ENCODE measurements at regions not wholly inside any gene's neighbourhood (a gene's known extent, or its start where the extent isn't known, plus 50 kb on each side); places are given as distances from the start of the nearest gene placed in this dataset.
A peak's percentile ranks its signal among the peaks of the same experiment; 100 is the strongest.
"Not testable (repeated sequence)": the region's sequence is repeated elsewhere in the genome, so short reads cannot be mapped to it uniquely, and the experiment has no call there.

- Mint-ChIP-seq H3K4me1 (peaks cover 4 to 47% (median 41%) of the 10 kb centered on the region in 4 donors), H3K9me3 (no peaks in the 10 kb centered on the region), H3K27ac (peak overlapping the region in 4 of 10 donors; percentile 22 to 57 (median 33)), H3K4me3 (no peak overlapping the region), H3K36me3 (no peaks in the 10 kb centered on the region), H3K27me3 (peaks cover 0 to 2% (median 0%) of the 10 kb centered on the region in 5 donors)
- POLR2A ChIA-PET = no interaction called here
- no peak for DNase-seq
- no peak for ATAC-seq
Measured at GRCh38 chr14:106179761-106180160, 653.4 kb downstream of the TMEM121 start.

- Mint-ChIP-seq H3K4me3 (peak overlapping the region; percentile 29 to 81 (median 59)), H3K4me1 (peaks cover 4 to 36% (median 31%) of the 10 kb centered on the region in 4 donors), H3K27ac (peak overlapping the region in 9 of 10 donors; percentile 4 to 95 (median 90))
- peak; percentile 85 to 88 for ATAC-seq
- H3K36me3 Mint-ChIP-seq, POLR2A ChIA-PET, H3K27me3 Mint-ChIP-seq, H3K9me3 Mint-ChIP-seq: not testable (repeated sequence)
- DNase-seq = peak; percentile 12 to 80 (median 61)
Measured at GRCh38 chr14:106184771-106185170, 658.4 kb downstream of the TMEM121 start.

DNA sequence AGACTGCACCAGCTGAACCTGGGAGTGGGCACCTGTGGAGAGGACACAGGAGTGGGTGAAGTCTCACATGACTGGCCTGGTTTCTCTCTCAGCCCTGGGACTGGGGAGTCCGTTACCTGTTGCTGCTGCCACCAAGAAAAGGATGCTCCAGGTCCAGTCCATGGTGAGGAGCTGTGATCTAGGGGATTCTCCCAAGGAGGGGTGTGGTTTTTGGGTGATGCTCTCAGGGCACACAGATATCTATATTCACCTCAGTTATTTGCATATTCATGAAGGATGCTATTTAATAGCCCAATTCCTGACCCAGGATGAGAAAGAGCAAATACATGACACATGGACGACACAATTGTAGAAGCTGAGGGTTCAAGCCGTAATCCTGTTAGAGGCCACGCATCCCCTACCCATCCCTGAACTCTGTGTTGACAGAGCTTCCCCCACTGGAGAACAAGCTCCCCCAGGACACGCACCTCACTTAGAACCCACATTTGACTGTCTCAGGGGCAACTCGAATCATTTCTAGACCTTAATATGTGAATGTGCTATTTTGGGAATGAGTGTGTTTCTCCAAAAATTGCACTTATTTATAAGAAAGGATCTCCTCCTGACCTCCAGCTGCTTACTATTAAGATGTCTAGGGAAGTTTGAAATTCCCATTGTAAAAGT is 658.9 kb downstream of the TMEM121 start:
- H3K9me3 Mint-ChIP-seq, H3K36me3 Mint-ChIP-seq, ATAC-seq, DNase-seq, H3K27me3 Mint-ChIP-seq: not testable (repeated sequence)
- peak overlapping the region; percentile 36 to 81 (median 60) for H3K4me3 Mint-ChIP-seq
- H3K4me1 Mint-ChIP-seq = peaks cover 4 to 35% (median 31%) of the 10 kb centered on the region in 4 donors
- H3K27ac Mint-ChIP-seq = peak overlapping the region; percentile 4 to 95 (median 84)
- POLR2A ChIA-PET = interaction anchor here (0.6 kb wide), 1 partner anchor 15 kb away, joined by 3 read pairs; no protein-coding TSS in a partner anchor

GRCh38 chr14:106185837-106186233 is 659.5 kb downstream of the TMEM121 start:
- Mint-ChIP-seq H3K27ac (peak overlapping the region; percentile 28 to 95 (median 78)), H3K36me3 (no peaks in the 10 kb centered on the region), H3K27me3 (peaks cover 0 to 2% (median 0%) of the 10 kb centered on the region in 5 donors), H3K9me3 (no peaks in the 10 kb centered on the region), H3K4me1 (peaks cover 4 to 35% (median 31%) of the 10 kb centered on the region in 4 donors), H3K4me3 (peak overlapping the region; percentile 2 to 79 (median 55))
- DNase-seq (peak; percentile 44 to 83 (median 63)), ATAC-seq (peak; percentile 77 to 90)
- POLR2A ChIA-PET = interaction anchor here (0.6 kb wide), 1 partner anchor 15 kb away, joined by 3 read pairs; no protein-coding TSS in a partner anchor

DNA sequence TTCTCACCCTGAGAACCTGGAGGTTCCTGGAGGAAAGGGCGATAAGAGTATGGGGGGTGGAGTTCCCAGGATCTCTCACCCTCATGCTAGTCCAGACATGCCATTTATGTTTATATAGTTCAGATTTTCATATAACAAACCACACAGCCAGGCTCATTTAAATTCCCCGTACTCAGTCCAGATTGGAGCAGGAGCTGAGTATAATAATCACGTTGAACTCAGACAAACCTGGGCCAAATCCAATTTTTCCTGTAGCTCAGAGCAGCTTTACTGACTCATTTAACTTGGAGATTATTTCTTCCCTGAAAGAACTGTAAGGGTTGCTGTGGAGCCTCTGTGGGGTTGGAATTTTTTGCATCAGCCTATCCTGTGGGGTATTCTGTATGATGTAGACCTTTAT is 660.8 kb downstream of the TMEM121 start:
- H3K4me1 Mint-ChIP-seq = peaks cover 4 to 35% (median 30%) of the 10 kb centered on the region in 4 donors
- H3K27ac Mint-ChIP-seq = no peak overlapping the region
- H3K4me3 Mint-ChIP-seq = no peak overlapping the region
- POLR2A ChIA-PET = interaction anchor here (1.2 kb wide), 1 partner anchor 13 kb away, joined by 3 read pairs; no protein-coding TSS in a partner anchor
- H3K27me3 Mint-ChIP-seq = peaks cover 0 to 2% (median 0%) of the 10 kb centered on the region in 5 donors
- H3K9me3 Mint-ChIP-seq = no peaks in the 10 kb centered on the region
- H3K36me3 Mint-ChIP-seq = no peaks in the 10 kb centered on the region
- ATAC-seq (no peak), DNase-seq (no peak)

GRCh38 chr14:106192701-106193100 is 666.3 kb downstream of the TMEM121 start:
- H3K27me3 Mint-ChIP-seq, ATAC-seq, H3K4me1 Mint-ChIP-seq, H3K36me3 Mint-ChIP-seq, H3K4me3 Mint-ChIP-seq, H3K9me3 Mint-ChIP-seq, DNase-seq, POLR2A ChIA-PET: not testable (repeated sequence)
- H3K27ac Mint-ChIP-seq = peak overlapping the region in 1 of 10 donors; percentile 64

DNA sequence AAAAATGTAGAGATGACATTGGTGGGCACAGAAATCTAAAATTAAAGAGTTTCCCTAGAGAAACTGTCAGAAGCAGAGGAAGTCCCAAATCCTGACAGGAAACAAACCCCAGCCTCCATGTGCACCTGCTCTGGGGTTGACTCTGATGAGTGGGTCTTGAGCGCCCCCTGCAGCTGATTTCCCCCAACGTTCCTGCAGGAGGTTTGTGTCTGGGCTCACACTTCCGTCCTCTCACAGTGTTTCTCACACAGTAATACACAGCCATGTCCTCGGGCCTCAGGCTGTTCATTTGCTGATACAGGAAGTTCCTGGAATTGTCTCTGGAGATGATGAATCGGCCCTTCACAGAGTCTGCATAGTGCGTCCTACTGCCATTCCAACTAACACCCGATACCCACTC is 670.1 kb downstream of the TMEM121 start:
- H3K4me3 Mint-ChIP-seq, POLR2A ChIA-PET, ATAC-seq, H3K36me3 Mint-ChIP-seq, H3K9me3 Mint-ChIP-seq: not testable (repeated sequence)
- H3K4me1 Mint-ChIP-seq = peaks cover 0 to 19% (median 12%) of the 10 kb centered on the region in 4 donors
- DNase-seq = peak in 9 of 10 donors; percentile 43 to 73 (median 60)
- peak overlapping the region in 3 of 10 donors; percentile 19 to 80 (median 31) for H3K27ac Mint-ChIP-seq
- peaks cover 3 to 39% (median 17%) of the 10 kb centered on the region in 5 donors for H3K27me3 Mint-ChIP-seq

DNA sequence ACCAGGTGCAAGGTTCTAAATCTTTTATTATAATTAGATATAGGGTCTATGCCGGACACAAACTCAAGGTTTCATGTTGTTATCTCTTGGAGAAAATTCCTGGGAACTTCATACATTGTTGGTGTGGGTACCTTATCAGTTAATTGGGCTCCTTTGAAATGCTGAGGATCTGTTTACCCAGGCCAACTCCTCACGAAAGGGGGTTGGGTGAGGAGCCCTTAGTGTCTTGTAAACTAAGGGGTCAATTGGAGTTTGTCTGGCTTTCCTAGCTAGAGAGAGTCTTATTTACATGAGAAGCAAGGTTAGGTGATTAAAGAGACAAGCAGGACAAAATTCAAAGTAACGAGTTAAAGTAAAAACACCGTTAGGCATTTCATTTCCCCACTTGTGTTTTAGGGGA is 670.9 kb downstream of the TMEM121 start:
- H3K4me3 Mint-ChIP-seq, DNase-seq, ATAC-seq, H3K36me3 Mint-ChIP-seq, POLR2A ChIA-PET, H3K9me3 Mint-ChIP-seq, H3K27ac Mint-ChIP-seq: not testable (repeated sequence)
- H3K27me3 Mint-ChIP-seq = peaks cover 3 to 40% (median 20%) of the 10 kb centered on the region in 5 donors
- H3K4me1 Mint-ChIP-seq = peaks cover 0 to 19% (median 12%) of the 10 kb centered on the region in 4 donors

DNA sequence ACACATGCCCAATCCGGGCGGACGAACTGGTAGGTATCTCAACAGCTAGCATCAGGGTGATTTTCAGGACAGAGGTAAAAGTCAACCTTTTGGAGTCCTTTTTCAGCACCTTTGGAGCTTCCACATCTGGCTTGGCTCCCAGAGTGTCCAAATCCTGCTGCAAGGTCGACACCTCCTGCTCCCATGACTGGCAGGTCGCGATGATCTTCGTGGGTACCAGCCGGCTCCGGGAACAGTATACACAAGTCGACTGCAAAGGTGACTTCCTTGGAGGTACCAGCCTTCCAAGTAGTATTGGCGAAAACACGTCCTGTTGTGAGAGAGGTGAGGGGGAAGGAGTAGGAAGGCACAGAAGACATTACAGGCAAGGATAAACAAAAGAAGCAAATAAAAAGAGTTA is 672.7 kb downstream of the TMEM121 start:
- DNase-seq = no peak
- Mint-ChIP-seq H3K4me3 (peak overlapping the region in 2 of 10 donors; percentile 2 to 15), H3K9me3 (no peaks in the 10 kb centered on the region), H3K36me3 (no peaks in the 10 kb centered on the region), H3K27ac (no peak overlapping the region), H3K4me1 (peaks cover 0 to 19% (median 12%) of the 10 kb centered on the region in 4 donors), H3K27me3 (peaks cover 3 to 47% (median 23%) of the 10 kb centered on the region in 5 donors)
- no peak for ATAC-seq
- POLR2A ChIA-PET = no interaction called here

GRCh38 chr14:106200541-106201315 is 674.3 kb downstream of the TMEM121 start:
- no peaks in the 10 kb centered on the region for H3K36me3 Mint-ChIP-seq
- DNase-seq (peak in 3 of 10 donors; percentile 22 to 49 (median 36)), ATAC-seq (peak; percentile 70 to 75)
- peaks cover 3 to 59% (median 24%) of the 10 kb centered on the region in 5 donors for H3K27me3 Mint-ChIP-seq
- peak overlapping the region in 5 of 10 donors; percentile 1 to 80 (median 49) for H3K27ac Mint-ChIP-seq
- POLR2A ChIA-PET = interaction anchor here (0.7 to 1.2 kb wide), 2 partner anchors 13 to 15 kb away, joined by 3 read pairs; no protein-coding TSS in a partner anchor
- peak overlapping the region; percentile 60 to 82 (median 75) for H3K4me3 Mint-ChIP-seq
- H3K9me3 Mint-ChIP-seq = no peaks in the 10 kb centered on the region
- peaks cover 0 to 19% (median 12%) of the 10 kb centered on the region in 4 donors for H3K4me1 Mint-ChIP-seq

DNA sequence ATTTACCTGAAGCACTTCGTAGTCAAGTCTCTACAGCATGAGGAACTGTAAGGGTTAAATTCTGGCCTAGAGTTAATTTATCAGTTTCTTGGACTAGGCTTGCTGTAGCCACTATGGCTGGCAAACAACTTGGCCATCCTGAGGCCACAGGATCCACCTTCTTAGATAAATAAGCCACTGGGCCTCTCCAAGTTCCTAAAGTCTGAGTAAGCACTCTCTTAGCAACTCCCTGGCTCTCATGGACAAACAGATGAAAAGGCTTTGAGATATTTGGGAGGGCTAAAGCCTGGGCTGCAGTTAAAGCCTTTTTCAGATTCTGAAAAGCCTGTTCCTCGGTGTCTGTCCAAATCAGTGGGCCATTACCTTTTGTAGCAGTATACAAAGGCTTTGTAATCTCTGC is 675.0 kb downstream of the TMEM121 start:
- peak overlapping the region in 8 of 10 donors; percentile 72 to 82 (median 75) for H3K4me3 Mint-ChIP-seq
- H3K36me3 Mint-ChIP-seq = no peaks in the 10 kb centered on the region
- POLR2A ChIA-PET = no interaction called here
- ATAC-seq (no peak), DNase-seq (no peak)
- H3K27ac Mint-ChIP-seq = no peak overlapping the region
- peaks cover 0 to 19% (median 12%) of the 10 kb centered on the region in 4 donors for H3K4me1 Mint-ChIP-seq
- no peaks in the 10 kb centered on the region for H3K9me3 Mint-ChIP-seq
- peaks cover 3 to 59% (median 26%) of the 10 kb centered on the region in 5 donors for H3K27me3 Mint-ChIP-seq

DNA sequence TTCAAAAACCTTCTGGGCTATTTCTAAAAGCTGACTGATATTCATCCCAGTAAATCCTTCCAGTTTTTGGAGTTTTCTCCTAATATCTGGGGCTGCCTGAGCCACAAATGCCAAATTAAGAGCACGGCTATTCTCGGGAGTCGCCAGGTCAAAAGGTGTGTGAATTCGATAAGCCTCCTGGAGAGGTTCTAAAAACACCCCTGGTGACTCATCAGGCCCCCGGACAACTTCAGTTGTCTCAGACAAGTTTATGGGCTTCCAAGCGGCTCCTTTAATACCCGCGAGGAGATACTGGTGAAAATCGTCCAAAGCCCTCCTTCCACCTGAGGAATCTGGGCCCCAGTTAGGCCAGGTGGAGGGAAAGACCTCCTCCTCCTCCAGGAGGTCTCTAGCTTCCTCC is 677.1 kb downstream of the TMEM121 start:
- POLR2A ChIA-PET = no interaction called here
- H3K4me1 Mint-ChIP-seq = peaks cover 0 to 19% (median 11%) of the 10 kb centered on the region in 4 donors
- no peaks in the 10 kb centered on the region for H3K9me3 Mint-ChIP-seq
- H3K27me3 Mint-ChIP-seq = peaks cover 3 to 56% (median 24%) of the 10 kb centered on the region in 5 donors
- H3K36me3 Mint-ChIP-seq = no peaks in the 10 kb centered on the region
- DNase-seq = no peak
- no peak overlapping the region for H3K27ac Mint-ChIP-seq
- no peak overlapping the region for H3K4me3 Mint-ChIP-seq
- ATAC-seq = no peak

DNA sequence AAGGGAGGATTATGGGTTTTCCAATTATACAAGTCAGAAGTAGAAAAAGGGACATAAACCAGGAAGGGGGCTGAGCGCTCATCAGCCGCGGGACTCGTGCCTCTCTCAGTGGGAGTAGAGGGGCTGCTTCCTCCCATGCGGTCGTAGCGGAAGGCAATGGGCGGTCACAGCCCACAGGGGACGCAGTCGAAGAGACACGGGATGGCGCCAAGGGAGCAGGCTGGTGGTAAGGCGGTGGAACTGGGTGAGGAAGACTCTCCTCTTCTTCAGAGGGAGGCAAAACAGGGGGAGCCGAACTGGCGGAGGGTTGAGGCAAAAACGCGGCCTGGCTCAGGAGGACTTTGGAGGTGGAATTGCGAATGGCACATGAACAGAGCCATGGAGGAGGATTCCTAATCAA is 677.7 kb downstream of the TMEM121 start:
- POLR2A ChIA-PET = no interaction called here
- no peaks in the 10 kb centered on the region for H3K9me3 Mint-ChIP-seq
- DNase-seq = no peak
- H3K4me3 Mint-ChIP-seq = no peak overlapping the region
- ATAC-seq = no peak
- H3K4me1 Mint-ChIP-seq = peaks cover 2 to 17% (median 11%) of the 10 kb centered on the region in 4 donors
- H3K36me3 Mint-ChIP-seq = no peaks in the 10 kb centered on the region
- peaks cover 2 to 50% (median 23%) of the 10 kb centered on the region in 5 donors for H3K27me3 Mint-ChIP-seq
- H3K27ac Mint-ChIP-seq = no peak overlapping the region
